ENCODE measurements at regions not wholly inside any gene's neighbourhood (a gene's known extent, or its start where the extent isn't known, plus 50 kb on each side); places are given as distances from the start of the nearest gene placed in this dataset.

DNA sequence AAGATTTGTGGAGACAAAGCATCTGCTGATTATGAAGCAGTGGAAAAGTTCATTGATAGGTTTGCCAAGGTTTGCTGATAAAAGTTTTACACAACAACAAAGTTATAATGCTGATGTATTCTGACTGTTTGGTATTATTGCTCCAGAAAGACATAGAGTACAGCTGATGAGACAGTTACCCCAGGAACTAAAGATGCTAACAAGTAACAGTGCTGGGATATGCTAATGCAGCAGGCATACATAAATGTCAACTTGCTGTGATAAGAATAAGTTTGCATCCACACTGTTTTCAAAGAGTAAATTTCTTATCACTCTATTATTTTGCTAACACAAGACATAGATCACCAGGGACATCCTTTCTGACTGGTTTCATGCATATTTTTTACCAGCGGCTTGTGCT is 1221.3 kb upstream of the CELF4 start:
- TF ChIP-seq, protein P1, sequence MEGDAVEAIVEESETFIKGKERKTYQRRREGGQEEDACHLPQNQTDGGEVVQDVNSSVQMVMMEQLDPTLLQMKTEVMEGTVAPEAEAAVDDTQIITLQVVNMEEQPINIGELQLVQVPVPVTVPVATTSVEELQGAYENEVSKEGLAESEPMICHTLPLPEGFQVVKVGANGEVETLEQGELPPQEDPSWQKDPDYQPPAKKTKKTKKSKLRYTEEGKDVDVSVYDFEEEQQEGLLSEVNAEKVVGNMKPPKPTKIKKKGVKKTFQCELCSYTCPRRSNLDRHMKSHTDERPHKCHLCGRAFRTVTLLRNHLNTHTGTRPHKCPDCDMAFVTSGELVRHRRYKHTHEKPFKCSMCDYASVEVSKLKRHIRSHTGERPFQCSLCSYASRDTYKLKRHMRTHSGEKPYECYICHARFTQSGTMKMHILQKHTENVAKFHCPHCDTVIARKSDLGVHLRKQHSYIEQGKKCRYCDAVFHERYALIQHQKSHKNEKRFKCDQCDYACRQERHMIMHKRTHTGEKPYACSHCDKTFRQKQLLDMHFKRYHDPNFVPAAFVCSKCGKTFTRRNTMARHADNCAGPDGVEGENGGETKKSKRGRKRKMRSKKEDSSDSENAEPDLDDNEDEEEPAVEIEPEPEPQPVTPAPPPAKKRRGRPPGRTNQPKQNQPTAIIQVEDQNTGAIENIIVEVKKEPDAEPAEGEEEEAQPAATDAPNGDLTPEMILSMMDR (IDR thresholded peaks at IDR 0.05 in 2 of 3, conservative IDR thresholded peaks at IDR 0.05 in 1 of 3; ENCODE audit: control insufficient read depth in 2 of 3, extremely low read depth in 1 of 3, insufficient read depth in 1 of 3, low read depth in 3 of 3, low read length in 3 of 3), result no peak
- no peak for TF ChIP-seq POLR2AphosphoS5 (IDR thresholded peaks at IDR 0.05; ENCODE audit: low read length)
- no peak for TF ChIP-seq POLR2A (IDR thresholded peaks at IDR 0.05; ENCODE audit: low read depth, low read length)
- TF ChIP-seq RFX5 (IDR thresholded peaks at IDR 0.05; ENCODE audit: low read depth, low read length), result no peak
- no peak for TF ChIP-seq EZH2 (IDR thresholded peaks at IDR 0.05; ENCODE audit: borderline replicate concordance, control insufficient read depth, low read depth, low read length)
- TF ChIP-seq MEF2B (IDR thresholded peaks at IDR 0.05; ENCODE audit: partially characterized antibody, poor library complexity, severe bottlenecking), result no peak
- TF ChIP-seq FOXK2 (IDR thresholded peaks at IDR 0.05), result no peak
- TF ChIP-seq MXI1 (IDR thresholded peaks at IDR 0.05; ENCODE audit: low read depth, low read length), result no peak
- no peak for TF ChIP-seq NFIC (IDR thresholded peaks at IDR 0.05; ENCODE audit: low read depth, low read length)
- TF ChIP-seq, protein P2, sequence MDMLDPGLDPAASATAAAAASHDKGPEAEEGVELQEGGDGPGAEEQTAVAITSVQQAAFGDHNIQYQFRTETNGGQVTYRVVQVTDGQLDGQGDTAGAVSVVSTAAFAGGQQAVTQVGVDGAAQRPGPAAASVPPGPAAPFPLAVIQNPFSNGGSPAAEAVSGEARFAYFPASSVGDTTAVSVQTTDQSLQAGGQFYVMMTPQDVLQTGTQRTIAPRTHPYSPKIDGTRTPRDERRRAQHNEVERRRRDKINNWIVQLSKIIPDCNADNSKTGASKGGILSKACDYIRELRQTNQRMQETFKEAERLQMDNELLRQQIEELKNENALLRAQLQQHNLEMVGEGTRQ (IDR thresholded peaks at IDR 0.05; ENCODE audit: borderline replicate concordance, low read depth, low read length), result no peak
- no peak for TF ChIP-seq EGR1 (IDR thresholded peaks at IDR 0.05; ENCODE audit: borderline replicate concordance in 1 of 2, low read depth in 2 of 2, low read length in 2 of 2)
- TF ChIP-seq ZBTB33 (IDR thresholded peaks at IDR 0.05), result no peak
- TF ChIP-seq RAD21 (IDR thresholded peaks at IDR 0.05; ENCODE audit: insufficient read depth, low read depth, low read length), result no peak
- TF ChIP-seq ZNF384 (IDR thresholded peaks at IDR 0.05; ENCODE audit: borderline replicate concordance, low read depth, low read length), result no peak

Data from GM12878 (cell line).